Progenitor cell of endocrine pancreas (in vitro differentiated cells): ENCODE measurements at regions not wholly inside any gene's neighbourhood (a gene's known extent, or its start where the extent isn't known, plus 50 kb on each side); places are given as distances from the start of the nearest gene placed in this dataset.

Experiments
- DNase-seq: peaks from one replicate; pipeline ENCODE4 v3.0.0; 2021; ENCODE audit warnings: low spot score; ENCODE audit not compliant: unreplicated experiment
- H3K27ac Mint-ChIP-seq: 2 replicates; pipeline ENCODE4 v1.8.0; 2021; ENCODE audit warnings: mild to moderate bottlenecking, moderate library complexity, mixed read lengths
- H3K27me3 Mint-ChIP-seq: 2 replicates; pipeline ENCODE4 v1.8.0; 2021; ENCODE audit warnings: mixed read lengths
- H3K36me3 Mint-ChIP-seq: 2 replicates; pipeline ENCODE4 v1.8.0; 2022; ENCODE audit warnings: mixed read lengths; ENCODE audit not compliant: insufficient read depth
- H3K4me1 Mint-ChIP-seq: 2 replicates; pipeline ENCODE4 v1.8.0; 2021; ENCODE audit warnings: low read depth, mixed read lengths
- H3K4me3 Mint-ChIP-seq: 2 replicates; pipeline ENCODE4 v1.8.0; 2021; ENCODE audit warnings: low read depth, mild to moderate bottlenecking, moderate library complexity, mixed read lengths
- H3K9me3 Mint-ChIP-seq: 2 replicates; pipeline ENCODE4 v1.8.0; 2021; ENCODE audit warnings: low read depth, mixed read lengths
- CTCF ChIP-seq: fragments of 200-600 bp; sonication (generic); IDR thresholded peaks from one replicate; pipeline ENCODE4 v1.5.0; 2021; ENCODE audit warnings: antibody characterized with exemption, mild to moderate bottlenecking; ENCODE audit not compliant: unreplicated experiment

- H3K4me1 Mint-ChIP-seq, result peaks cover 5% of the 10 kb centered on the region
- DNase-seq, result no peak
- TF ChIP-seq CTCF, result no peak
- H3K27me3 Mint-ChIP-seq, result peaks cover 54% of the 10 kb centered on the region
- no peaks in the 10 kb centered on the region for H3K36me3 Mint-ChIP-seq
- H3K4me3 Mint-ChIP-seq, result no peak overlapping the region
- H3K27ac Mint-ChIP-seq, result no peak overlapping the region
- H3K9me3 Mint-ChIP-seq, result no peaks in the 10 kb centered on the region
Measured at GRCh38 chr1:38787041-38787440, 72.5 kb downstream of the RRAGC start.

GRCh38 chr1:38786040-38786436, 73.5 kb downstream of the RRAGC start:
- DNase-seq, result no peak
- Mint-ChIP-seq H3K27me3 (peaks cover 61% of the 10 kb centered on the region), H3K9me3 (no peaks in the 10 kb centered on the region), H3K36me3 (no peaks in the 10 kb centered on the region), H3K4me1 (peaks cover 5% of the 10 kb centered on the region), H3K4me3 (no peak overlapping the region), H3K27ac (no peak overlapping the region)
- TF ChIP-seq CTCF, result no peak

GRCh38 chr1:38785285-38786039, 74.1 kb downstream of the RRAGC start:
- H3K36me3 Mint-ChIP-seq, result no peaks in the 10 kb centered on the region
- H3K4me1 Mint-ChIP-seq, result peaks cover 5% of the 10 kb centered on the region
- no peak for DNase-seq
- H3K4me3 Mint-ChIP-seq, result no peak overlapping the region
- no peak for TF ChIP-seq CTCF
- H3K27me3 Mint-ChIP-seq, result peaks cover 61% of the 10 kb centered on the region
- no peaks in the 10 kb centered on the region for H3K9me3 Mint-ChIP-seq
- H3K27ac Mint-ChIP-seq, result no peak overlapping the region

GRCh38 chr1:38784452-38785284, 74.9 kb downstream of the RRAGC start:
- Mint-ChIP-seq H3K27me3 (peaks cover 53% of the 10 kb centered on the region), H3K4me3 (no peak overlapping the region), H3K27ac (no peak overlapping the region)

More at GRCh38 chr1:38784452-38785284, 74.9 kb downstream of the RRAGC start:
- TF ChIP-seq CTCF, result no peak
- DNase-seq, result no peak
- peaks cover 5% of the 10 kb centered on the region for H3K4me1 Mint-ChIP-seq
- H3K9me3 Mint-ChIP-seq, result no peaks in the 10 kb centered on the region
- H3K36me3 Mint-ChIP-seq, result no peaks in the 10 kb centered on the region
